CD1c-positive myeloid dendritic cell (primary cell): ENCODE measurements at regions not wholly inside any gene's neighbourhood (a gene's known extent, or its start where the extent isn't known, plus 50 kb on each side); places are given as distances from the start of the nearest gene placed in this dataset.

Source experiments
- DNase-seq: peaks from one replicate; pipeline ENCODE4 v3.0.0-alpha.2; 2016; ENCODE audit errors: extremely low spot score

DNA sequence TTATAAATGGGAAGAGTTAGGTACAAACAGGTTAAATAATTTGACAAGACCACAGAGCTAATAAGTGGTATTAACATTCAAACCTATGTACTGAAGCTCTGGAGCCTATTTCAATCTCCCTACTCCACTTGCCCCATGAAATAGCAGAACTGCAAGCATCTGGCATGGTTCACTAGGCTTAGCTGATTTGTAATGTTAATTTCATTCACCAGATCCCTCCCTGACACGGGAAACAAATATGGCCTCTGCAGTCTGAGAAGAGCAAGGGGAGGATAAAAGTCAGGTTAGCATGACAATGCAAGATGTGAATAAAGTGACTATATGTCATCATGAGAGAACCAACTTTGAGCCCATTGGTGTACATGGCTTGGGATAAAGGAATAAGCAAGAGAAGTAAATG, 428.8 kb downstream of the BRINP1 start:
- DNase-seq: no peak

DNA sequence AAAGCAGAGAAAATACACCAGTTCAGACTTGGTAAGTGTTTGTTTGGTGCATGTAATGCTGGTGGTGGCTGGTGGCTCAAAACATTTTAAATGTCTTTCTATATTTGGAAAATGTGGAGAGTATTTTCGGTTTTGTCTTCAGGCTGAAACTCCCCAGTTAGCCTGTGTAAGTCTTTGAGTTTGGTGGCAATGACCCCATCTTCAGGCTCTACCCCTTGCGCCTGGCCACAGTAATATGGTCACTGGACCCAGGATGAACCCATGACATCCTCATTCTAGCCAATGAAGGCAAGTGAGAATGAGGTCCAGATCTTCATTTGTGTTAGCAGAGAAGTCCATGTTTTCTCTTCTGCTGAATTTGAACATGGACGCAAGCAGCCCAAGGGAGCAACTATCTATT, 422.6 kb downstream of the BRINP1 start:
- no peak for DNase-seq

DNA sequence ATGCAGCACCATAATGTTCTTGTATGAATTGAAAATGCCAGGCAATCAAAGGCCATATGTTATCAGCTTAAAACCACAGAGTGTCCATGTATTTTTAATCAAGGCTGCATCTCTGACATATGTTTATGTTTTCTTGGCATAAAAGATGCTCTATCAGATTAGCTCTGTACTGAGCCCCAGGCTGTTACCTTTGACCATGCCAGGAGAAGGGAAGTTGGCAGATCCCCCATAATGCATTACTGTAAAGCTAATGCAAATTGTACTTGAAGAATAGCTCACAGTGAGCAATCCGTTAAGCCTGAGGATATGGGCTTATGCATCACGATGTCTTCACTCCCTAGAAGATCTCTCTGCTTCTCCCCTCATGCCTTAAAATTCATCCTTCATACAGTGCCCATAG, 414.4 kb downstream of the BRINP1 start:
- DNase-seq: no peak

- no peak for DNase-seq
Measured at GRCh38 chr9:118957585-118957984, 411.6 kb downstream of the BRINP1 start.

GRCh38 chr9:118959366-118959765, 409.9 kb downstream of the BRINP1 start:
- DNase-seq: no peak

DNA sequence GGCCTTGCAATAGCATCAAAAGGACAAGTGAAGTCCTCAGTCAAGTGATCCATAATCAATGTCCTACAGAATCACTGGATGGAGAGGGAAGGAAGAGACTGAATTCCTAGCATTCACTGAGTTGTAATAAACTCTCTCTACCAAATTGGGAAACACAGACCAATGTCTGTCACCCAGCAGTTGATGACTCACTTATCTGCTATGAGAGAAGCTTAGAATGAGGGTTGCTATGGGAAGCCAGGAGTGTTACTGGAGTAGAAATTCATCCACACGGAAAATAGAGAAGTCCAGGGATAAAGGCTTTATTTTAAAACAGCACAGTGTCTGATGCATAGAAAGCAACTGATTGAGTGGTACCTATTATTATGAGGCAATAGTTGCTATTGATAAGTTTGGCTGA, 407.4 kb downstream of the BRINP1 start:
- no peak for DNase-seq

DNA sequence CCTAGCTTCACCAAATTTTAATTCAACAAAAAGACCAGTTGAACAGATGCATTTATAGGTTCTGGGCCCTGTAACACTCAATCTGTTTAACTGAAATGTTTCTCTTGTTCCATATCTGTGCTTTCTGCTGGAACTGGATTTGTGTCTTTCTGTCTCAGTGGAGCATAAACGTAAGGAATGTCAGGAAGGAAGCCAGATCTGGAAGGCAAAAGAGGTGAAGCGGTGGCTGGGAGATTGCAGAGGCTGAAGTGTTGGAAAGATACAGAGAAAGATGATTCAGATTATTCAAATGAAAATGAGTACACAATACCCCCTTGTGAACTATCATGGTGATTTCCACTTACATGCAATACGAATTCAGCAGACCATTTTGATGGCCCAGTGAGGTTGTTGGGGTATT, 406.8 kb downstream of the BRINP1 start:
- no peak for DNase-seq

GRCh38 chr9:118963674-118964073, 405.6 kb downstream of the BRINP1 start:
- DNase-seq: no peak

DNA sequence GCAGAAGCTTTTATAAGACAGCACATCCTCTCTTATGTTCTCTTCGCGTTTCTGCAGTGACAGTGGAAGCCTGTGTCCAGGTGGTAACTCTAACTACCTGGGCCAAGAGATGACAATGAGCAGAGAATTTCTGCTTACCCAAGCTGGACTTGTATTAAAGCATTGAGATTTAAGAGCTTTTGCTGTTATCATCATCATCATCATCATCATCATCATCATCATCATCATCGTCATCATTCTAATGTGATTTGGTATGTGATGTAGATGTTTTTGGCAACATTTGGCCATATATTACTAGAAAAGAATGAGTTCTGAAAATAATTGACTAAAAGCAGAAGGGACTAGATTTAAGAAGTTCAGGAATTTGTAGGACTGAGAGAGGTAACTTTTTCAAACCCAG, 401.3 kb downstream of the BRINP1 start:
- DNase-seq: no peak

GRCh38 chr9:118975736-118976135, 393.5 kb downstream of the BRINP1 start:
- DNase-seq: no peak

DNA sequence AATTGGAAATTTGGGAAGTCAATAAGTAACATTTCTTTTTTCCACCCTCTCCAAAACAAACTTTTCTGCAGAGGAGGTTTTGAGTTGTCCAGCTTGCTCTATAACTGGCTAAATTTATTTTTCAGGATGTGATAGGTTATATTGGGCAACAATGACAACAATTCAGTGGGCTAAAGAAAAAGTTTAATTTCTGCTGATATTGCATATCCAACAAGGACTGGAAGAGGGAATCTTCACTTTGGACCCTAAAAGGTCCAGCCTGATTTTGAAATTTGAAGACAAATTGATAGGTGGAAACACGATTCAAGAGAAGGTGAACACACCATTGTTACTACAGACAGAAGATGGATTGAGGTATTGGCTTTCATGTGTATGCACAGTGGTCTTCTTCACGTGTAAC, 393.1 kb downstream of the BRINP1 start:
- no peak for DNase-seq

DNA sequence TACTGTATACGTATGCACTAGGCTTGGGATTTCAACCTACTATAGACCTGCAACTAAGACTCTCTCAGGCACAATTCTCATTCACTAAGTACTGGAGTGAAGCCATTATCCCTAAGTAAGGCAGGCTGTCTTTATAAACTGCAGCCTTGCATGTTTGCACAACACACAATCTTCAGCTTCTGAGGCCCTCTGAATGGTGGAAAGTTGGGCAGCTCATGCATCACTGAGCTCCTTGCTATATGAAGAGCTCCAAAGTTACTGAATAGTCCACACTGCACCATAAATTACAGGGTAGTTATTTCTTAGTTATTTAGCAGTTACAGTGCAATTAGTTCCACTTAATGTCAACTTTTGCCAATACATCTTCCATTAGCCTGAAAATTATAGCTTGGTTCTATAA, 384.6 kb downstream of the BRINP1 start:
- no peak for DNase-seq

GRCh38 chr9:118985851-118986250, 383.4 kb downstream of the BRINP1 start:
- DNase-seq: no peak

GRCh38 chr9:118987167-118987566, 382.1 kb downstream of the BRINP1 start:
- no peak for DNase-seq

- DNase-seq: no peak
Measured at GRCh38 chr9:118990949-118991348, 378.3 kb downstream of the BRINP1 start.

- no peak for DNase-seq
Measured at GRCh38 chr9:118991366-118992285, 377.6 kb downstream of the BRINP1 start.

DNA sequence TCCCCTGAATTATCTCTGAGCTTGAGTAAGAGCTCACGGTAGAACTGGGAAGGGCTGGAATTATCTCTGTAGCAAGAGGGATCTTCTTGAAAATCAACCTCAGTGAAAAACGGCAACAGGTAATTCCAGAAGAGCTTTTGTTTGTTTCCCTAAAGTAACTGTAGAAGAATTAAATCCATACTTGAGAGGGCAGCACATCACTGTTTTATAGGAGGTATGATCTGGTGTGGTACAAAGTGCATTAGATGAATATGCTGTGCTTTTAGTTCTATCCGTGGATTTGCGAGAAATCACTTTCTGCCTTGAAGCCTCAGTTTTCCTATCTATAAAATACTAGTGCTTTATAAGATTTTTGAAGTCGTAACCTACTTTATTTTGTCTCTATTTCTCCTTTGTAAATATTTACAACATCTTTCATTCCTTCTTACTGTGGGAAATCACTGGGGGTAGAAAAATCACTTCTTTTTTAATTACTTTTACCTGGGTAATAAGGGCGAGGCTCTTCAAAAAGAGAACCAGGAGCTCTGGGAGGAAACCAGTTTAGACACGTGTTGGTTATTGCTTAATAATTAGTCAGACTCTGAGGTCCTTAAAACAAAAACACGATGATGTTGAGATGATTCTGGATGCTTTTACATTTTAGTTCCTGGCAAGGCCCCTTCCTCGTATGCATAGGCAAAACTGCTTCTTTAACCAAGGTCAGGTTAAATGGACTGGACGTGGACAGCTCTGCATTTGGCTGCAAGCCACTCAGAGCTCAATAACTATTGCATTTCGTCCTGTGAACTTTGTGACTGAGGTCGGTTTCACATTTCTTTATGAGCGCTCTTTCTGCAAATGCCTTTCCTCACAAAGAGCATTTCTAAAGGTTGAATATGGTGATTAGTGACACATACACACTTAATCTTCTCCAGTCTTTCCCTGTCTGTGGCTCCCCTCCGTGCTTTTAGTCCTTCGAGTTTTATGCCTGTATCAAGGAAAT, 376.1 kb downstream of the BRINP1 start:
- no peak for DNase-seq

GRCh38 chr9:118993965-118994364, 375.3 kb downstream of the BRINP1 start:
- DNase-seq: no peak

DNA sequence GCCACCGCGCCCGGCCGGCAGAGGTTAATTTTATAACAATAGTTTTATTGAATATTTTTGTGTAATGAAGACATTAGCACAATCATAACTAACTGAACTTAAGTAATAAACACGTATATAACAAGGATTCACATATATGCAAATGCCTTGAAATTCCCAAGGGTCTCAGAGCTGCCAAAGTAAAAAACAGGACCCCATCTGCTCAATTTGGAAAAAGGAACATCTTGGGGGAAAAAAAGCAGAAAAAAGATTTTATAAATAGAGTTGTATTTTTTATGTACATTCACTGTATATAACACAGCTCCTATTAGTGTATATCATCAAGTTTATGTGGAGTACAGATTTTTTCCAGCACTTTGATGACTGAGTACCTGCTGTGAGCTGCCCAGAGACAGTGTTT, 366.7 kb downstream of the BRINP1 start:
- DNase-seq: no peak

- no peak for DNase-seq
Measured at GRCh38 chr9:119003201-119003611, 366.0 kb downstream of the BRINP1 start.

DNA sequence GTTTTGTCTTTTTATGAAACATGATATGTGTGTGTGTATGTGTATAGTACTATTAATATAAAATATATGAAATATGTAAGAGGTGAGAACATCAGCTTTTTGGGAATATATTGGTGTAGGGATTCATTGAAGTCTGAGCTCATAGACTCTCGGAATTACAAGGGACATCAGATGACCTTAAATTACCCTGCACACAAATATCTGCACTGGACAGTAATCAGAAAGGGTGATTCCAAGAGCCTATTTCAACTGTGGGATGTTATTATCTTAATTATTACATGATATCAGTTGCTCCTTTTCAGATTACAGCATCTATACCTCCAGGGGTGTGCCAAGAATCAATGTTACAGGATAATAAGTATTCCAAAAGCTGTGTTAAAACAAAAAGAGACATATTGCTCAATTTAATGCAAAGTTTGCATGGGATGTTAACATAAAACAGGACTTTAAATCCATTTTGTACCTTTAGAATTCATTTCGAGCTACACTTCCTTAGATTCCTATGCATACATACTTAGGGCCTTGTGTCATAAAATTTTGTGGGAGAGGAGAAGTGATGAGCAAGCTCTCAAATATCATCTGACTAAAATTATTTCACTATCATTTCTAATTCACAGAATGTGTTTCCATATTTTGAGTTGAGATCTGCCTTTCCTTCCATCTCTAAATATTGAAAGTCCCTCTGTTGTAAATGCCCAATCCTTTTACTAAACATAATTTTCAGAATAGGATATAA, 365.2 kb downstream of the BRINP1 start:
- DNase-seq: no peak

DNA sequence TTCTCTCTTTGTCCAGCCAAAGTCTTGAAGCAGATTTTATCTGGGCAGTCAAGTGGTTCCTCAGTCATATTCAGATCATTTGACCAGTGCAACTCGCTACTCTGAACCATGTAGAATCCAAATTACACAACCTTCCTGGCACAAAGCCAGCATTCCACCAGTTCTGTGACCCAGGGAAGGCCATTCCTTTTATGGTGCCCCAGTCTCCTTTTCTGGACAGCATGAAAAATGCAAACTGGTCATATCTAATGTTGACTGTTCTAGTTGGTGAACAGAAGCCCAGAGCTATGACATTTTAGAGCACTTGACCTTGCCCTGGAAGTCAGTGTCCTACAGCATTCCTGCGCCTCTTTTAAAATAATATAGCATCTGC, 364.6 kb downstream of the BRINP1 start:
- no peak for DNase-seq
